T47D (cell line): ENCODE measurements at regions not wholly inside any gene's neighbourhood (a gene's known extent, or its start where the extent isn't known, plus 50 kb on each side); places are given as distances from the start of the nearest gene placed in this dataset.

Experiments
- DNase-seq, 2 experiments: peaks; one replicate each; pipeline versions ENCODE4 v3.0.0 to v3.0.0-alpha.2; 2011 to 2012; ENCODE audit warnings: low read depth in 1 of 2, low spot score in 1 of 2
- JUND ChIP-seq: IDR thresholded peaks from 2 replicates; pipeline ENCODE4 v1.6.1; 2012; ENCODE audit warnings: low read depth
- in situ Hi-C: cut with HindIII; loops from 2 replicates; pipeline ENCODE4 v1.10.0; 2016; ENCODE audit warnings: low sequenced_read_pairs, low pct_unique_long_range_greater_than_20kb

DNA sequence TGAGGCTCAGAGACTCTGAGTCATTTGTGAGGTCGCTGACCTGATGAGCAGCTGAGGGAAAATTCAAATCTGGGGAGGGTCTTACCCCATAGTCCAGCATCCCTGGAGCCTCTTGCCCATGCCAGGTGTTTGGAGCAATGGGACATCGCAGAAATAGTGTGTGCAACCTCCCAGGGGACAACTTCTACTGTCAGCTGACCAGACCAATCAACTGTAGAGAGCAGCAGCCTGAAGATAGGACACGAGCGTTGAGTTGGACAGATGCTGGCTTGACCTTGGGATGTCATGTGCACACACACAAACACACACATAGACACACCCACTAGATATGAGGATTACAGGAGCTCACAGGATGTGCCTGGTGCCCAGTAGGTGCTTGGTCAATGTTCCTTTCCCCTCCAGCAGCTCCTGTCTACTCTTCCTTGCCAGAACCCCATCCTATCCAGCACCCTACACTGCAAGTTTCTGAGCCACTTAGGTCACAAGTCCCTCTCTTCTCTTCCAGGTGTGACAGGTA is 59.1 kb upstream of the MPEG1 start:
- no peak for TF ChIP-seq JUND
- DNase-seq = no peak
- in situ Hi-C loops = no loop called here

DNA sequence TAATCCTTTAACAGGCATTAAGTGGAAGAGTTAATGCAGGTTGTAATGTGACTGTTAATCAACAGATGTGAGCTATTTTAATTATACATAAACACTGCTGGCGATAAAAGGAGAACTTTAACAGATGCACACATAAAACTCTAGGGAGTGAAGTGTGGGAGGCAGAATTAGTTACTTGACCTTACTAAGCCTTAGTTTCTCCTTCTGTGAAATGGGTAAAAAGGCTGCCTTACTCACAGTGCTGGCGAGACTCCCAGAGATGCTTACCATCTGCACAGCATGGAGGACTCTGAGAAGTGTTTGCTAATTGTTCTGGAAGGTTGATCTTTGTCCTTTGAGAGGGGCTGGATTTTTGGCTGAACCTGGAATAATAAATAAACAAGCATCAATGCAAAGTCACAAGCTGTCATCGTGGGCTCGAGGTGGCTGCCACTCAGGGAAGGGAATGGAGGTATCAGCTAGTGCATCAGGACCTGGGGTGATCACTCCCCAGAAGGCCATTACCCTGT is 58.6 kb upstream of the MPEG1 start:
- no peak for DNase-seq
- in situ Hi-C loops = no loop called here
- TF ChIP-seq JUND = no peak

DNA sequence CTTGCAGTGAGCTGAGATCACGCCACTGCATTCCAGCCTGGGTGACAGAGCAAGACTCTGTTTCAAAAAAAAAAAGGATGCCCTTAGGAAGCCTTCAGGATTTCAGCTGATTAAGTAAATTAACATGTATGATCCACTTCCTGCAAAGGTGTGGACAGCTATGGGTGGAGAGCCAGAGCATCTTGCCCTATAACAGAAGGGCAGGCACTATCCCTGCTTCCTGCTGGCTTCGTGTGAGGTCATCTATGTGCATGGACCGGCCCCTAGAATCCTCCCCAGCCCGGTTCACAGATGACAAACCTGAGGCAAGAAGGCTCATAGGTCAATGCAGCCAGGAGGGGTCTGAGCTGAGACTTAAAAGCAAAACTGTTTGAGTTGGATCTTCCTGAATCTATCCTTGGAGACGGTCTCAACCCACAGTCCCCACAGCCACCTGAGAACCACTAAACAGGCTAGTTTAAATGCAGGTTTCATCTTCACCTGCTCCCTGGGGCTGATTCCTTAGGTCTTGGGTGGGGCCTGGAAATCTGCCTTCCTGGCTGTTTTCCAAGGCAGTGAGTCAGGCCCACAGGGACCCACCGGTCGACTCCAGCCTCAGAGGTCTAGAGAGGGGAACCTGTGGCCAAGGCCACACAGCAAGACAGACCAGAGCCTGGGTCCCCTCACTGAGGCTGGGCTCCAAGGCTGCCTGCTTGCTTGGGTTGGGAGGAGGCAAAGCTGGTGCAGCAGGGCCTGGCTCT is 55.2 kb upstream of the MPEG1 start:
- in situ Hi-C loops = no loop called here
- no peak for TF ChIP-seq JUND

DNA sequence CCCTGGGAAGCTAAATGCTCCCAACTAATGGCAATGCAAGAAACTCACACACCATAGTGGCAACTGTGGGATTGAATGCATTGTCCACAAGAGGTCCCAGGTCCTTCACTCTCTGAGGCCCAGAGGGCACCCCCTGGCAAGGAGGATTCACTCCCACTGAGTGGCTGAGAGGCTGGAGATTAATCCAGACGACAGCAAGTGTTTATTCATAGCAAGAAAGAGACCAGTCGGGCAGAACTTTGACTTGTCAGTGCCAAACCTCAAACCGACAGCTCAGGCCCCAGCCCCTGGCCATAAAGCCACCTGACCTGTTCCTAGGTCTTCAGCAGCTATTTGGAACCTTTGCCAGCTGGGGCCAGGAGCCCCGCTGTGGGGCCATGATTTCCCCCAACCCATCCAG is 54.5 kb upstream of the MPEG1 start:
- TF ChIP-seq JUND = no peak
- peak in 1 of 2 experiments; percentile 90 for DNase-seq
- in situ Hi-C loops = no loop called here

More for the DNA sequence above, 55.2 kb upstream of the MPEG1 start:
- DNase-seq = peak in 1 of 2 experiments; percentile 78

DNA sequence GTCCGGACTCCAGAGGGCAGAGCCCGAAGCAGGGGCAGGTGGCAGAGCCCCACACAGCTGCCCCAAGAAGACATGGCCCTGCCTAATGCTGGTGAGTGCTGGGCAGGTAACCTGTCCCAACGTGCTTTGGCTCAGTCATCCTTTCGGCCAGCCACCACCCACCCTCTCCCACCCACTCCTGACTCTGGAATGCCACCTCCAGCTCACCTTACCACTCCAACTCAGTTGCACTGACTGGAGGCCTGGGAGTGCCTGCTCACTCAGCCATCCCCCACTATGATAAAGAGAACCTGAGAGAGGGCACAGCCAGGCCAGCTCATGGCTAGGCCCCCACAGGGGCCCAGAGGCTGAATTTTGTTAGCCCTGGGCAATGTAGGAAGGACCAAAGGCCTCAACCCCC is 53.8 kb upstream of the MPEG1 start:
- no peak for DNase-seq
- in situ Hi-C loops = no loop called here
- no peak for TF ChIP-seq JUND

DNA sequence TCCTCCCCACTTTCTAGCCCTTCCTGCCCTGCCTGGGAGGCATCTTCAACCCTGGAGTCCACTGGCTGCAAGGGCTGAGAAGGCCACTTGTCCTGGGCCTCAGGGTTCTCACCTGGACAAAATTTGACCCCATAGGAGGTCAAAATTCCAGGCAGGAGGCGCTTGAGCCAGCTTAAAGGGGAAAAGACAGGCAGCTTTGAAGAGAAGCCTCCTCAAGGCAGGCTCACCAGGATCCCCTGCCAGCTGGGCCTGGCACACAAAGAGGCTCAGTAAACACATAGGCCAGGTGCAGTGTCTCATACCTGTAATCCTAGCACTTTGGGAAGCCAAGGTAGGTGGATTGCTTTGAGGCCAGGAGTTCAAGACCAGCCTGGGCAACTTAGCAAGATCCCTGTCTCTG is 53.0 kb upstream of the MPEG1 start:
- in situ Hi-C loops = no loop called here
- peak in 1 of 2 experiments; percentile 66 for DNase-seq
- TF ChIP-seq JUND = no peak

DNA sequence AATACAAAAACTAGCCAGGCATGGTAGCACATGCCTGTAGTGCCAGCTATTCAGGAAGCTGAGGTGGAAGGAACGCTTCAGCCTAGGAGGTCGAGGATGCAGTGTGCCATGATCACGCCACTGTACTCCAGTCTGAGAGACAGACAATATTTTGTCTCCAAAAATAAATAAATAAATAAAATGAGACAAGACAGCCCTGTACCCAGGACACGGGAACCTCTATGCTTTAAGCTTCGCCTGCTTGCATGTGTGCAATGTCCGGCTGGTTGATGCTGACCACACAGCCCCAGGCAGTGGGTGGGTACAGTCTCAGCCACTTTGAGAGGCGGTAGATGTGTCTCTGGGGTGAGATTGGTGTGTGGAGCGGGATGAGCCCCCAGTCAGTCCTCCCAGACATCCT is 52.0 kb upstream of the MPEG1 start:
- no peak for DNase-seq
- in situ Hi-C loops = no loop called here

DNA sequence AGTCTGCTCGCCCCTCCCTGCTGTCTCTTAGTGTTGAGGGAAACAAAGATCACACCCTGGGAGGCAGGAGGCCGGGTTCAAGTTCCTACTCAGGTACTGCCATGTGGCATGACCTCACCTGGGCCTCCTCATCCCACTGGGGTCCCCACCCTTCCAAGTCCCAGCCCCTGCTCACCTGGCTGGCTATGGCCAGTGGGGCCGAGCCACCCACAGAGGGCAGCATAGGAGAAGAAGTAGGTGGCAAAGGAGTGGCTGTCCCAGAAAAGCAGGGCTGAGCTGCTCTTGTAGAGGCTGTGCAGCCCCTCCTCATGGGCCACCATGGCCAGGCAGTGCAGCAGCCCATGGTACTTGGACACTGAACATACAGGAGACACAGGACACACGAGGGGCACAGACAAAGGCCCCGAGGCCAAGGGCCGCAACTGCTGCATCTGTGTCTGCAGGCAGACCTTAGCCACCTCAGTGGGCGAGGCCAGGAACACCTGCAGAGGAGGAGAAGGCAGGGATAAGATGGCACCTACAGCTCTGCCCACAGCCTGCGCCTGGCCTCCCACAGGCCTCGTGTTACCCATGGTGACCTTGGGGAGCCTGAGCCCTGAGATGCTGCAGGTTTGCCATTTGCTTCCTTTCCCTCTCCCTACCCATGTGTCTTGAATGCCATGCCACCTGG is 50.6 kb upstream of the MPEG1 start:
- TF ChIP-seq JUND = no peak
- in situ Hi-C loops = no loop called here
- peak in 1 of 2 experiments; percentile 75 for DNase-seq

More for the DNA sequence above, 52.0 kb upstream of the MPEG1 start:
- no peak for TF ChIP-seq JUND
